WTC11 (cell line): ENCODE measurements at regions not wholly inside any gene's neighbourhood (a gene's known extent, or its start where the extent isn't known, plus 50 kb on each side); places are given as distances from the start of the nearest gene placed in this dataset.

ENCODE experiments used
- ATAC-seq: fragments of 200-7000 bp; cut with Tn5 transposase; 2 replicates; pipeline ENCODE4 v1.10.0; 2021; ENCODE audit warnings: mild to moderate bottlenecking, moderate library complexity
- CTCF ChIA-PET: fragments of 300-600 bp; sonication (Branson Sonifier 250); formaldehyde crosslinking; loops from one replicate; lab custom pipeline; 2021; ENCODE audit warnings: antibody characterized with exemption; lab: Charles Lee
- POLR2A ChIA-PET: fragments of 350-600 bp; sonication (Branson Sonifier 250); formaldehyde crosslinking; loops from one replicate; lab custom pipeline; 2021; ENCODE audit warnings: antibody characterized with exemption; lab: Charles Lee
- DNase-seq: peaks from one replicate; pipeline ENCODE4 v3.0.0; 2021; ENCODE audit warnings: low spot score
- H3K27ac Mint-ChIP-seq: 2 replicates; pipeline ENCODE4 v1.8.0; 2021; ENCODE audit warnings: mixed read lengths
- H3K27me3 Mint-ChIP-seq: 2 replicates; pipeline ENCODE4 v1.8.0; 2021; ENCODE audit warnings: low read depth, mild to moderate bottlenecking, moderate library complexity, mixed read lengths
- H3K36me3 Mint-ChIP-seq: 2 replicates; pipeline ENCODE4 v1.8.0; 2021; ENCODE audit warnings: mixed read lengths
- H3K4me1 Mint-ChIP-seq: 2 replicates; pipeline ENCODE4 v1.8.0; 2022; ENCODE audit warnings: mixed read lengths
- H3K4me3 Mint-ChIP-seq: 2 replicates; pipeline ENCODE4 v1.8.0; 2021; ENCODE audit warnings: mild to moderate bottlenecking, moderate library complexity, mixed read lengths
- H3K9me3 Mint-ChIP-seq: 2 replicates; pipeline ENCODE4 v1.8.0; 2021; ENCODE audit warnings: mixed read lengths
- AR ChIP-seq: fragments of 250-450 bp; sonication (Bioruptor Pico); IDR thresholded peaks from 2 replicates; pipeline ENCODE4 v1.9.0; 2021; ENCODE audit warnings: mild to moderate bottlenecking
- ATF1 ChIP-seq: sonication (generic); formaldehyde crosslinking; IDR thresholded peaks from 2 replicates; pipeline ENCODE4 v1.8.1; 2023; ENCODE audit warnings: mild to moderate bottlenecking, moderate library complexity, missing genetic modification reagents
- CREB1 ChIP-seq: sonication (generic); formaldehyde crosslinking; IDR thresholded peaks from 2 replicates; pipeline ENCODE4 v1.8.0; 2023; ENCODE audit warnings: mild to moderate bottlenecking, missing genetic modification reagents
- CREM ChIP-seq: sonication (generic); formaldehyde crosslinking; IDR thresholded peaks from 2 replicates; pipeline ENCODE4 v1.8.1; 2022; ENCODE audit warnings: mild to moderate bottlenecking, missing genetic modification reagents, moderate library complexity
- CTCF ChIP-seq: fragments of 200-600 bp; IDR thresholded peaks from 2 replicates; pipeline ENCODE4 v1.8.0; 2022; ENCODE audit warnings: antibody characterized with exemption
- EMX1 ChIP-seq: fragments of 250-450 bp; sonication (Bioruptor Pico); IDR thresholded peaks from 2 replicates; pipeline ENCODE4 v1.8.0; 2021; ENCODE audit warnings: mild to moderate bottlenecking
- FOXK1 ChIP-seq: sonication (generic); formaldehyde crosslinking; IDR thresholded peaks from 2 replicates; pipeline ENCODE4 v1.8.0; 2022; ENCODE audit warnings: mild to moderate bottlenecking, moderate library complexity, missing genetic modification reagents
- GTF2I ChIP-seq: fragments of 250-450 bp; sonication (Bioruptor Pico); conservative IDR thresholded peaks from 2 replicates; pipeline ENCODE4 v1.4.0; 2021; ENCODE audit warnings: mild to moderate bottlenecking
- JAZF1 ChIP-seq: fragments of 250-450 bp; sonication (Bioruptor Pico); IDR thresholded peaks from 2 replicates; pipeline ENCODE4 v1.9.0; 2021; ENCODE audit warnings: moderate library complexity, mild to moderate bottlenecking, inconsistent platforms
- MYBL2 ChIP-seq: sonication (generic); formaldehyde crosslinking; IDR thresholded peaks from 2 replicates; pipeline ENCODE4 v1.8.1; 2023; ENCODE audit warnings: mild to moderate bottlenecking, moderate library complexity, missing genetic modification reagents
- OVOL2 ChIP-seq: fragments of 250-450 bp; sonication (Bioruptor Pico); IDR thresholded peaks from 2 replicates; pipeline ENCODE4 v1.9.0; 2021; ENCODE audit warnings: mild to moderate bottlenecking, borderline replicate concordance
- RORB ChIP-seq: fragments of 250-450 bp; sonication (Bioruptor Pico); IDR thresholded peaks from 2 replicates; pipeline ENCODE4 v1.9.0; 2021; ENCODE audit warnings: mild to moderate bottlenecking
- SMAD3 ChIP-seq: sonication (generic); formaldehyde crosslinking; IDR thresholded peaks from 2 replicates; pipeline ENCODE4 v1.8.0; 2022; ENCODE audit warnings: missing genetic modification reagents, mild to moderate bottlenecking, borderline replicate concordance
- TEAD4 ChIP-seq: sonication (generic); formaldehyde crosslinking; IDR thresholded peaks from 2 replicates; pipeline ENCODE4 v1.8.0; 2022; ENCODE audit warnings: mild to moderate bottlenecking, missing genetic modification reagents
- ZBTB21 ChIP-seq: sonication (generic); formaldehyde crosslinking; IDR thresholded peaks from 2 replicates; pipeline ENCODE4 v1.8.1; 2023; ENCODE audit warnings: mild to moderate bottlenecking, missing genetic modification reagents, borderline replicate concordance
- ZNF121 ChIP-seq: sonication (generic); formaldehyde crosslinking; IDR thresholded peaks from 2 replicates; pipeline ENCODE4 v1.8.0; 2023; ENCODE audit warnings: missing genetic modification reagents
- ZNF263 ChIP-seq: sonication (generic); formaldehyde crosslinking; IDR thresholded peaks from 2 replicates; pipeline ENCODE4 v1.8.1; 2022; ENCODE audit warnings: low read depth, mild to moderate bottlenecking, moderate library complexity, missing genetic modification reagents
- ZNF396 ChIP-seq: fragments of 250-450 bp; sonication (Bioruptor Pico); IDR thresholded peaks from 2 replicates; pipeline ENCODE4 v1.8.0; 2021; ENCODE audit warnings: mild to moderate bottlenecking, moderate library complexity, borderline replicate concordance
- ZNF512 ChIP-seq: sonication (generic); formaldehyde crosslinking; IDR thresholded peaks from 2 replicates; pipeline ENCODE4 v1.8.1; 2022; ENCODE audit warnings: missing genetic modification reagents, borderline replicate concordance
- ZNF671 ChIP-seq: fragments of 250-450 bp; sonication (Bioruptor Pico); IDR thresholded peaks from 2 replicates; pipeline ENCODE4 v1.8.0; 2021; ENCODE audit warnings: mild to moderate bottlenecking
- TF ChIP-seq, protein P1 (sequence below): sonication (generic); formaldehyde crosslinking; IDR thresholded peaks from 2 replicates; pipeline ENCODE4 v1.8.1; 2022; ENCODE audit warnings: mild to moderate bottlenecking, moderate library complexity, missing genetic modification reagents
- TF ChIP-seq, protein P2 (sequence below): sonication (generic); formaldehyde crosslinking; conservative IDR thresholded peaks from 2 replicates; pipeline ENCODE4 v1.8.1; 2023; ENCODE audit warnings: mild to moderate bottlenecking, low read depth, missing genetic modification reagents, moderate library complexity
- TF ChIP-seq, protein P3 (sequence below): sonication (generic); formaldehyde crosslinking; IDR thresholded peaks from 2 replicates; pipeline ENCODE4 v1.8.0; 2023; ENCODE audit warnings: missing genetic modification reagents, mild to moderate bottlenecking, borderline replicate concordance

DNA sequence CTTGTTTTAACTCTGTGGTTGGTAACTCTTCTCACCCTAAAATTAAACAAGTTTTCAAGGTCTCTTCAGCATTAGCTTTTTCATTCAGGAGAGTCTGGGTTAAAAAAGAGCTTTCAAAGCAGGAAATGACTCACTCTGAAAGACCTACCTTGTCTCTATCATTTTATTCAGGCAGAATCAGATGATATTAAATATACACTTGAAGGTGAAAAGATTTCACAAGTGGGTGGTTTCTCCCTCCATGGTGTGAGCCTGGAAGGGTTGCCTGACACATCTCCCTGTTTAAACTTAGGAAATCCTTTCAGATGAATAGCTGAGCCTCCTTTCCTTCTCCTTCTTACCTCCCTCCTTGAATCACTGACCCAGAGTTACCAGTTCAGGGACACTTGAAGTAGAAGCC lies 1402.0 kb upstream of the PIK3C3 start (continued):
- no peak for TF ChIP-seq AR (CRISPR knock-in tag)
- TF ChIP-seq ZNF121, result no peak
- TF ChIP-seq EMX1 (CRISPR knock-in tag), result no peak
- no peak for TF ChIP-seq TEAD4 (CRISPR knock-in tag)
- no peak for TF ChIP-seq MYBL2 (CRISPR knock-in tag)
- TF ChIP-seq, protein P1, sequence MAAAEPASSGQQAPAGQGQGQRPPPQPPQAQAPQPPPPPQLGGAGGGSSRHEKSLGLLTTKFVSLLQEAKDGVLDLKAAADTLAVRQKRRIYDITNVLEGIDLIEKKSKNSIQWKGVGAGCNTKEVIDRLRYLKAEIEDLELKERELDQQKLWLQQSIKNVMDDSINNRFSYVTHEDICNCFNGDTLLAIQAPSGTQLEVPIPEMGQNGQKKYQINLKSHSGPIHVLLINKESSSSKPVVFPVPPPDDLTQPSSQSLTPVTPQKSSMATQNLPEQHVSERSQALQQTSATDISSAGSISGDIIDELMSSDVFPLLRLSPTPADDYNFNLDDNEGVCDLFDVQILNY (CRISPR knock-in tag), result no peak

GRCh38 chr18:40546875-40547274 lies 1408.2 kb upstream of the PIK3C3 start:
- Mint-ChIP-seq H3K4me3 (no peak overlapping the region), H3K9me3 (no peaks in the 10 kb centered on the region), H3K4me1 (no peaks in the 10 kb centered on the region), H3K27me3 (no peaks in the 10 kb centered on the region), H3K27ac (no peak overlapping the region), H3K36me3 (no peaks in the 10 kb centered on the region)
- CTCF ChIA-PET, result no interaction called here
- no peak for DNase-seq
- no peak for ATAC-seq
- POLR2A ChIA-PET, result no interaction called here
- TF ChIP-seq GTF2I (CRISPR knock-in tag), result no peak
- no peak for TF ChIP-seq TEAD4 (CRISPR knock-in tag)
- TF ChIP-seq ZNF396 (CRISPR knock-in tag), result no peak
- no peak for TF ChIP-seq ZBTB21
- TF ChIP-seq RORB (CRISPR knock-in tag), result no peak
- TF ChIP-seq CTCF, result no peak
- TF ChIP-seq OVOL2 (CRISPR knock-in tag), result no peak
- TF ChIP-seq JAZF1 (CRISPR knock-in tag), result no peak
- no peak for TF ChIP-seq EMX1 (CRISPR knock-in tag)
- TF ChIP-seq FOXK1 (CRISPR knock-in tag), result no peak
- no peak for TF ChIP-seq SMAD3 (CRISPR knock-in tag)
- no peak for TF ChIP-seq CREB1 (CRISPR knock-in tag)
- TF ChIP-seq ZNF263 (CRISPR knock-in tag), result no peak
- TF ChIP-seq CREM (CRISPR knock-in tag), result no peak
- TF ChIP-seq ZNF671 (CRISPR knock-in tag), result no peak
- TF ChIP-seq, protein P2, sequence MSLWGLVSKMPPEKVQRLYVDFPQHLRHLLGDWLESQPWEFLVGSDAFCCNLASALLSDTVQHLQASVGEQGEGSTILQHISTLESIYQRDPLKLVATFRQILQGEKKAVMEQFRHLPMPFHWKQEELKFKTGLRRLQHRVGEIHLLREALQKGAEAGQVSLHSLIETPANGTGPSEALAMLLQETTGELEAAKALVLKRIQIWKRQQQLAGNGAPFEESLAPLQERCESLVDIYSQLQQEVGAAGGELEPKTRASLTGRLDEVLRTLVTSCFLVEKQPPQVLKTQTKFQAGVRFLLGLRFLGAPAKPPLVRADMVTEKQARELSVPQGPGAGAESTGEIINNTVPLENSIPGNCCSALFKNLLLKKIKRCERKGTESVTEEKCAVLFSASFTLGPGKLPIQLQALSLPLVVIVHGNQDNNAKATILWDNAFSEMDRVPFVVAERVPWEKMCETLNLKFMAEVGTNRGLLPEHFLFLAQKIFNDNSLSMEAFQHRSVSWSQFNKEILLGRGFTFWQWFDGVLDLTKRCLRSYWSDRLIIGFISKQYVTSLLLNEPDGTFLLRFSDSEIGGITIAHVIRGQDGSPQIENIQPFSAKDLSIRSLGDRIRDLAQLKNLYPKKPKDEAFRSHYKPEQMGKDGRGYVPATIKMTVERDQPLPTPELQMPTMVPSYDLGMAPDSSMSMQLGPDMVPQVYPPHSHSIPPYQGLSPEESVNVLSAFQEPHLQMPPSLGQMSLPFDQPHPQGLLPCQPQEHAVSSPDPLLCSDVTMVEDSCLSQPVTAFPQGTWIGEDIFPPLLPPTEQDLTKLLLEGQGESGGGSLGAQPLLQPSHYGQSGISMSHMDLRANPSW (CRISPR knock-in tag), result no peak
- TF ChIP-seq, protein P3, sequence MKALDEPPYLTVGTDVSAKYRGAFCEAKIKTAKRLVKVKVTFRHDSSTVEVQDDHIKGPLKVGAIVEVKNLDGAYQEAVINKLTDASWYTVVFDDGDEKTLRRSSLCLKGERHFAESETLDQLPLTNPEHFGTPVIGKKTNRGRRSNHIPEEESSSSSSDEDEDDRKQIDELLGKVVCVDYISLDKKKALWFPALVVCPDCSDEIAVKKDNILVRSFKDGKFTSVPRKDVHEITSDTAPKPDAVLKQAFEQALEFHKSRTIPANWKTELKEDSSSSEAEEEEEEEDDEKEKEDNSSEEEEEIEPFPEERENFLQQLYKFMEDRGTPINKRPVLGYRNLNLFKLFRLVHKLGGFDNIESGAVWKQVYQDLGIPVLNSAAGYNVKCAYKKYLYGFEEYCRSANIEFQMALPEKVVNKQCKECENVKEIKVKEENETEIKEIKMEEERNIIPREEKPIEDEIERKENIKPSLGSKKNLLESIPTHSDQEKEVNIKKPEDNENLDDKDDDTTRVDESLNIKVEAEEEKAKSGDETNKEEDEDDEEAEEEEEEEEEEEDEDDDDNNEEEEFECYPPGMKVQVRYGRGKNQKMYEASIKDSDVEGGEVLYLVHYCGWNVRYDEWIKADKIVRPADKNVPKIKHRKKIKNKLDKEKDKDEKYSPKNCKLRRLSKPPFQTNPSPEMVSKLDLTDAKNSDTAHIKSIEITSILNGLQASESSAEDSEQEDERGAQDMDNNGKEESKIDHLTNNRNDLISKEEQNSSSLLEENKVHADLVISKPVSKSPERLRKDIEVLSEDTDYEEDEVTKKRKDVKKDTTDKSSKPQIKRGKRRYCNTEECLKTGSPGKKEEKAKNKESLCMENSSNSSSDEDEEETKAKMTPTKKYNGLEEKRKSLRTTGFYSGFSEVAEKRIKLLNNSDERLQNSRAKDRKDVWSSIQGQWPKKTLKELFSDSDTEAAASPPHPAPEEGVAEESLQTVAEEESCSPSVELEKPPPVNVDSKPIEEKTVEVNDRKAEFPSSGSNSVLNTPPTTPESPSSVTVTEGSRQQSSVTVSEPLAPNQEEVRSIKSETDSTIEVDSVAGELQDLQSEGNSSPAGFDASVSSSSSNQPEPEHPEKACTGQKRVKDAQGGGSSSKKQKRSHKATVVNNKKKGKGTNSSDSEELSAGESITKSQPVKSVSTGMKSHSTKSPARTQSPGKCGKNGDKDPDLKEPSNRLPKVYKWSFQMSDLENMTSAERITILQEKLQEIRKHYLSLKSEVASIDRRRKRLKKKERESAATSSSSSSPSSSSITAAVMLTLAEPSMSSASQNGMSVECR (CRISPR knock-in tag), result no peak
- TF ChIP-seq ZNF512 (CRISPR knock-in tag), result no peak
- no peak for TF ChIP-seq ATF1 (CRISPR knock-in tag)
